Left forelimb (tissue), 1 donor: ENCODE measurements at regions not wholly inside any gene's neighbourhood (a gene's known extent, or its start where the extent isn't known, plus 50 kb on each side); places are given as distances from the start of the nearest gene placed in this dataset.
"Not testable (repeated sequence)": the region's sequence is repeated elsewhere in the genome, so short reads cannot be mapped to it uniquely, and the experiment has no call there.

Source experiments
- DNase-seq: peaks from one replicate; pipeline ENCODE4 v3.0.0-alpha.2; 2018; ENCODE audit warnings: low spot score

- no peak for DNase-seq
Observed at GRCh38 chr12:13347241-13348043, 150.9 kb downstream of the EMP1 start.

GRCh38 chr12:13345722-13346121 is 149.2 kb downstream of the EMP1 start:
- DNase-seq = no peak

DNA sequence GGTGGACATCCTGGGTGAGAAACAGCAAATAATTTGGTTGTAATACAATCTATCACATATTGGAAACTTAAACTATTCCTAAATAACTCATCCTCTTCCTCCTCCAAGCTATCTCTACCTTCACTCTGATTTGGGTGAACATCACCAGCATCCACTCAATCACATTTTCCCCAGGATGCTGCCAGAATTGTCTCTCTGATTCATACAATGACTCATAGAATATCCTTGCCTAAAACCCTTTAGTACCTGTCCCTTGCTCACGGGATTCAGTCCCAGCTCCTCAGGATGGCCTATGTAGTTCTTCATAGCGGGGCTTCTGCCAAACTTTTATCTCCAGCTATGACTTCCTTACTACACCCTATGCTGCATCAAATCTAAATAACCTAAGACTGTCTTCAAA is 146.8 kb downstream of the EMP1 start:
- no peak for DNase-seq

DNA sequence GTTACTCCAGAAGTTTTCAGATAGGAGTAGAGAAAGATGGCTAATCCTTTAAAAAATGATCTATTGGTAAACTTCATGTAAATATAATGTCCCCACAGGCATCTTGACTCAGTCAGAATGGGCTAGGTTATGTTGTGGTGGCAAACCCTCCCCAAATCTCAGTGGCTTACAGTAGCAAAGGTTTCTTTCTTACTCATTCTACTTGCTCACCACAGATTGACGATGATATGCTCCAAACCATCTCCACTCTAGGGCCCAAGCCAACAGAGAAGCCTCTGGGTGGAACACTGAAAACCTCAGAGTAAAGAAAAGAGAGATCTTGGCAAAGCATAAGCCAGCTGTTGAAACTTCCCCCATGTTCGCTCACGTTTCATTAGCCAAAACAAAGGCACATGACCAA is 146.4 kb downstream of the EMP1 start:
- DNase-seq = no peak

DNA sequence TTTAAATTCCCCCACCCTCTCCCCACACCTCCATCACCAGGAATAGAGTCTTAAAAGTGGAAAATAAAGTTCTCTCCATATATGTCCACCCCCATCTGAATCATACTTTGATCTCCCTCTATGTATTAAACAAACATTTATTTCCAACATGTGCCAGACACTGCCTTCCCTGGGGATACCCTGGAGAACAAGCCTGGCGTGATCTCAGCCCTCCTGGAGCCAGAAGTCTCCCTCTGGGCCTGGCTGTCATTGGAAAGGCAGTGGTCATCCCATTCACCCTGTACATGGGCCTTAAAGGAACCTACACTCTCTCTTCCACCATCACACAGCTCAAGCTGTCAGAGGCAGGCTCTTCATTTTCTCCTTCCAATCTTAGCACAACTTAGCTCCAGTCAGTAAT is 143.6 kb downstream of the EMP1 start:
- DNase-seq = no peak

GRCh38 chr12:13339538-13339937 is 143.0 kb downstream of the EMP1 start:
- no peak for DNase-seq

- DNase-seq = no peak
Observed at GRCh38 chr12:13339091-13339490, 142.6 kb downstream of the EMP1 start.

GRCh38 chr12:13337791-13338190 is 141.3 kb downstream of the EMP1 start:
- DNase-seq = no peak

GRCh38 chr12:13336216-13336615 is 139.7 kb downstream of the EMP1 start:
- no peak for DNase-seq

DNA sequence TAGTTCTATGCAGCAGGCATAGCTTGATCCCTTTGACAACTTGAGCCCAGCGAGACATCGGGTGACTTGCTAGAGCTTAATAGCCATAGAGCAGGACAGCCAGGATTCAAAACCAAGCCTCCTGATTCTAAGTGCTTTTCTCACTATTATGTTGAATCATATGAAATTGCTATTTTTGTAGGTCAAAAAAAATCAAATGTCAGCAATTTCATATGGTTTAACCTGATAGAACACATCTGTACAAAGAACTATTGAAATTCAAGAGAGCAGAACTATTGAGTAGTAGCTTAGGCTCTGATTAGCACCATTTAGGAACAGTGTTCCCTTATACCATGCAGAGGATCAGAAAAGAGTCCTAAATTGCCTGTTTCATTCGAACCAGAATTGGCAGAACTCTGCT is 132.0 kb downstream of the EMP1 start:
- no peak for DNase-seq

DNA sequence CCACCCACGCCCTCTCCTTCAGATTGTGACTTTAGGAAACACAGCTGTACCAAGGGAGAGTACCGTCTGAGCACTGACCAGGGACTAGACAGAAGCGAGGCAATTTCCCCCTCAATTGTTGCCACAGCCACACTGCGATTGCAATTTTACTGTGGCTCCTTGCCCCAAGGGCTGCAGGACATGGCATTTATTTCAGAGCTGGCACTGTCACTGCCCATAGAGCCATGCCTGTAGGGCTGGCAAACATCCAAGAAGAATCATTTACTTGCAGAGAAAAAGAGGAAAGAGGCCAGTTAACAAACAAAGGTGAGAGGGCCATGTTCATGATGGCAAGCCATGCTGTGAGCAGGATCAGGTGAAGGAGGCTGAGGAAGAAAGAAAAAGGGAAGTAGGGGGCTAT is 129.6 kb downstream of the EMP1 start:
- DNase-seq = no peak

GRCh38 chr12:13325037-13325436 is 128.5 kb downstream of the EMP1 start:
- DNase-seq = not testable (repeated sequence)

DNA sequence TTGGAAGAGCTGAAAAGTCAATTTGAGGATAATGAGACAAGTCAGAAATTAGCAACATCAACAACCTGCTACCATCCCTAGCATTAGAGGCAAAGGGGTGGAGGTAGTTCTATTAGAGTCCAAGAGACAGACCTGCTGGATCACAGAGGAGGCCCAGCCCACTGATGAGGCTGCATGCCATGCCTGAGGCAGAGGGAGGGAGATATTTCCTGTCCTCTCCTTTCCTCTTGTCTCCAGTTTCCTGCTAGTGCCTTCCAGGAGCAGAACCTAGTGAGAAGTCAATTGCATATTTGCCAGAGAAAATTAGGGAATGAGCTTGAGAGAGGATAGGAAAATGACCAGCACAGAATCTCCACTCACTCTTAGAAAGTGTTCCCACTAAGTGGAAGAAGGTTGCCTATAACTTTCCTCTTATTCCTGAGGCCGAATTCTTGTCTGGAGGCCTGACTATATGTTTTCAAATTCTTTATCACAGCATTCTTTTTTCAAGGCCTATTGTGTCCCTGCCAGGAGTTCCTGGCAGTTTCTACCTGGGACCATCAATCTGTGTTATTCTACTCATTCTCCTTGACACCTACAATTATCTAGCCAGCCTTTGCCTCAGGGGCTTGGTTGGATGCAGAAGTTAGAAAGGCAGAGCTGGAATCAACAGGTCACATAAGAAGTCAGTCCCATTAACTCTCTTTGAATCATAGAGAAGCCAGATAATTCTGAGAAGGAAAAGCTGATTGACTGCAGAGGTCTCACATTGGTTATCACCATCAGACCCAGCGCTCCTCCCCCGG is 121.9 kb downstream of the EMP1 start:
- DNase-seq = no peak

- DNase-seq = no peak
Observed at GRCh38 chr12:13316587-13317246, 120.2 kb downstream of the EMP1 start.

- DNase-seq = no peak
Observed at GRCh38 chr12:13313886-13314285, 117.4 kb downstream of the EMP1 start.

GRCh38 chr12:13311551-13311950 is 115.0 kb downstream of the EMP1 start:
- DNase-seq = no peak

DNA sequence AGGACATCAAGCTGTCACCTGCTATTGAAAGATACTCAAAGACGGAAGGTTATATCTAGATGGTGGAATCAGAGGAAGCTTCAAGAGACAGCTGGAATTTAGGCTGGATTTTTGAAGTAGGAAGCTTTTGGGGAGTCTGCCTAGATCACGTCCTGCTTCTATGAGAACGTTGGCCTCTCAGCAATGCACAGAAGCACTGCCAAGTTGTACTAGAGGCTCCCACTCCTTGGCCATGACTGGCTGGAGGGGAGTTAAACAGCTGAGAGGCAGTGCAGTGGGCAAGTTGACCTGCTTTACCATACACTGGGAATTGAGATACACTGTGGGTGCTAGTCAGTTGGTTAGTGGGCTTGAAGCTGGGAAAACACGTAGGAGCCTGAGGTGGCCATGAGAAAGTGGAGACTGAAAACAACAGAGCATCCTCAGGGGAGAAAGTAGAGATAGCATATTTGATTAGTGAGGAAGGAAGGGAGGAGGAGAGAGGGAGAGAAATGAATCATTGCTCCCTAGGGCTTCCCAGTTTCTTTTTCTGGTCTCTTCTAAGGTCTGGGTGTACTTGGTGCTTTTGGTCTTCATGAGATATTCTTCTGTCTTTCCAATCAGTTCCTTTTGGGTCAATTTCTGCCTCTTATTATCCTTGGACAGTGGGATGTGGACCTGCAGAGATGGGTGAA is 110.8 kb downstream of the EMP1 start:
- DNase-seq = no peak

GRCh38 chr12:13304924-13305323 is 108.4 kb downstream of the EMP1 start:
- DNase-seq = no peak

GRCh38 chr12:13299457-13299856 is 102.9 kb downstream of the EMP1 start:
- DNase-seq = no peak

DNA sequence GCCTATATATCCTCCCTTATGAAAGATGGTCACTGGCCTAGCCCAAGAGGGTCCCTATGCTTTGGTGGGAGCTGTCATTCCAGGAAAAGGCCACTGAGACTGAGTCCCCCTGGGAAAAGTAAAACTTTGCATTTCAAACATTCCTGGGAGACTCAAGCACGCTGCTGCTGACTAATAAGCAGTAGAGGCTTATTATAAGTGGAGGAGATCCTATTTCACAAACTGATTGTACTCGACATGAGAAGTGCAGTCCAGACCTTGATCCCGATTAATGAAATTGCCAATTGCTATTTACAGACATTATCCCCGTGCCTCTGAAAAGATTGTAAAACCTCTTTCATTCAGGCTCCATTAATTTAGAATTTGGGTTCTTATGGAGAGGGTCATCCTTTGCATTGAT is 96.6 kb downstream of the EMP1 start:
- DNase-seq = no peak

DNA sequence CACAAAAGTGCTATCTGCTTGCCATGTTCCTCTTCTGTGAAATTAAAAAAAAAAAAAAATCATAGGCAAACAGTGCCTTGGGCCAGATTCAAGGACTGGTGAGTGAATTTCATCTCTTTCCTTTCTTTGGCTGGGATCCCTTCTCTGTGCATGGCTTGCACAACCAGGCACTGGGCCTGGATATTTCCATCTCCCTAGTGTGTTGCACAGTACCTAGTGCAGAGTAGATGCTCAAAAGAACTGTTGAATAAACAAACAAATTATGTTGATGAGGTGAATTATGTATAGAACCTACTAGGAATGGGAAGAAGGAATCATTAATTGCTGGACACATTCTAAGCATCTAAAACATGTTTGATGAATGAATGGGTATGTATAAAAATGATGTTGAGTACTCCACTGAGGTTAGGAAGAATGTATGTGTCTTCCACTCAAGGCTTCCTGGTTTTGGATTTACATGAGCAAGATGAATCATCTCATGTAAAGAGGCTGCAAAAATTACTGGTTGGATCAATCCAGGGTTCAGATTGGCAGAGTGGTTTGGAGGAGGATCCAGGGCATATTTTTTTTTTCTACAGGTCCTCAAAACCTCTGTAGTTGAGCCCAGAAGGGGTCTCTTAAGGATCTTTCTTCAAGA is 93.2 kb downstream of the EMP1 start:
- DNase-seq = no peak
